GM19351 (cell line): ENCODE measurements at regions not wholly inside any gene's neighbourhood (a gene's known extent, or its start where the extent isn't known, plus 50 kb on each side); places are given as distances from the start of the nearest gene placed in this dataset.
A peak's percentile ranks its signal among the peaks of the same experiment; 100 is the strongest.
"Not testable (repeated sequence)": the region's sequence is repeated elsewhere in the genome, so short reads cannot be mapped to it uniquely, and the experiment has no call there.

ENCODE experiments used
- ATAC-seq: cut with Tn5 transposase; IDR thresholded peaks from one replicate; pipeline ENCODE4 v1.9.1; 2021; ENCODE audit warnings: mild to moderate bottlenecking, moderate library complexity; ENCODE audit not compliant: unreplicated experiment

GRCh38 chr1:102687383-102687782, 420.9 kb downstream of the COL11A1 start:
- no peak for ATAC-seq

- ATAC-seq = no peak
Observed at GRCh38 chr1:102661481-102661880, 446.8 kb downstream of the COL11A1 start.

- ATAC-seq = not testable (repeated sequence)
Observed at GRCh38 chr1:102659876-102660483, 448.3 kb downstream of the COL11A1 start.

- no peak for ATAC-seq
Observed at GRCh38 chr1:102655034-102655433, 453.3 kb downstream of the COL11A1 start.

GRCh38 chr1:102640872-102641271, 467.4 kb downstream of the COL11A1 start:
- ATAC-seq = no peak

GRCh38 chr1:102640312-102640711, 468.0 kb downstream of the COL11A1 start:
- ATAC-seq = no peak

- no peak for ATAC-seq
Observed at GRCh38 chr1:102631691-102632090, 476.6 kb downstream of the COL11A1 start.

- ATAC-seq = no peak
Observed at GRCh38 chr1:102630041-102630440, 478.3 kb downstream of the COL11A1 start.

GRCh38 chr1:102628109-102628613, 480.2 kb downstream of the COL11A1 start:
- ATAC-seq = no peak

- no peak for ATAC-seq
Observed at GRCh38 chr1:102627145-102627544, 481.2 kb downstream of the COL11A1 start.

GRCh38 chr1:102615896-102616295, 492.4 kb downstream of the COL11A1 start:
- no peak for ATAC-seq

- no peak for ATAC-seq
Observed at GRCh38 chr1:102595106-102595505, 513.2 kb downstream of the COL11A1 start.

- no peak for ATAC-seq
Observed at GRCh38 chr1:102593276-102593675, 515.0 kb downstream of the COL11A1 start.

GRCh38 chr1:102588536-102588935, 519.8 kb downstream of the COL11A1 start:
- no peak for ATAC-seq

- no peak for ATAC-seq
Observed at GRCh38 chr1:102586022-102586421, 522.3 kb downstream of the COL11A1 start.

GRCh38 chr1:102580806-102581205, 527.5 kb downstream of the COL11A1 start:
- ATAC-seq = no peak

- ATAC-seq = no peak
Observed at GRCh38 chr1:102578804-102579203, 529.5 kb downstream of the COL11A1 start.

- ATAC-seq = no peak
Observed at GRCh38 chr1:102572637-102573036, 535.7 kb downstream of the COL11A1 start.

GRCh38 chr1:102566182-102566581, 542.1 kb downstream of the COL11A1 start:
- no peak for ATAC-seq

- no peak for ATAC-seq
Observed at GRCh38 chr1:102562380-102562779, 545.9 kb downstream of the COL11A1 start.

- peak; percentile 76 for ATAC-seq
Observed at GRCh38 chr1:102550729-102551384, 554.1 kb upstream of the OLFM3 start.

- no peak for ATAC-seq
Observed at GRCh38 chr1:102546251-102546650, 549.5 kb upstream of the OLFM3 start.
